ENCODE measurements at regions not wholly inside any gene's neighbourhood (a gene's known extent, or its start where the extent isn't known, plus 50 kb on each side); places are given as distances from the start of the nearest gene placed in this dataset.

DNA sequence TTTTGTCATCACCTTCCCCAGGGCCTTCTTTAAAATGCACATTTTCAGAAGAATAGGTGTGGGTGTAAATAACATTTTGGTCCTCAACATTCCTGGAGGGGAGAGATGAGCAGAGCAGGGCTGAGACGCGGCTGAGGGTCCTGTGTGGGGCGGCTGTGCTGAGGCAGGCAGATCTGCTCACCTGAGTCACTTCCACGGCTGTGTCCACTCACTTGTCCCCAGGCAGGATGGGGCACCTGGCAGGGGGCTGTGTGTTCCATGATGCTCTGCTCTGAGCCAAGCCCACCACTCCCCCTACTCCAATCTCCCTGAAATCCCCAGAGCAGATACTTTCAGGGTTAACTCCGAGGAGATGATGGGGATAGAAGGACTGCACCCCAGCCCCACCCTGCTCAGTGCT, 93.8 kb downstream of the GLRX3 start:
- H3K4me1 ChIP-seq (ENCODE audit: control insufficient read depth, insufficient read depth, low read length, poor library complexity, severe bottlenecking), result no peaks in the 10 kb centered on the region
- DNase-seq, result no peak
- no peaks in the 10 kb centered on the region for H3K36me3 ChIP-seq (ENCODE audit: control insufficient read depth, insufficient read depth, low read length)
- H3K9me3 ChIP-seq (ENCODE audit: control insufficient read depth, low read length), result no peaks in the 10 kb centered on the region
- no peaks in the 10 kb centered on the region for H3K27me3 ChIP-seq (replicated peaks; ENCODE audit: control insufficient read depth, insufficient read depth, low read length, poor library complexity, severe bottlenecking)
- no peak overlapping the region for H3K4me3 ChIP-seq (ENCODE audit: insufficient read depth, low read depth, low read length, poor library complexity, severe bottlenecking)
- H3K27ac ChIP-seq (ENCODE audit: insufficient read depth, low read length, poor library complexity, severe bottlenecking), result no peak overlapping the region

GRCh38 chr10:130230611-130231010, 94.4 kb downstream of the GLRX3 start:
- H3K4me3 ChIP-seq (ENCODE audit: insufficient read depth, low read depth, low read length, poor library complexity, severe bottlenecking), result no peak overlapping the region
- no peak for DNase-seq
- H3K36me3 ChIP-seq (ENCODE audit: control insufficient read depth, insufficient read depth, low read length), result no peaks in the 10 kb centered on the region
- no peak overlapping the region for H3K27ac ChIP-seq (ENCODE audit: insufficient read depth, low read length, poor library complexity, severe bottlenecking)
- H3K4me1 ChIP-seq (ENCODE audit: control insufficient read depth, insufficient read depth, low read length, poor library complexity, severe bottlenecking), result no peaks in the 10 kb centered on the region
- no peaks in the 10 kb centered on the region for H3K9me3 ChIP-seq (ENCODE audit: control insufficient read depth, low read length)
- H3K27me3 ChIP-seq (replicated peaks; ENCODE audit: control insufficient read depth, insufficient read depth, low read length, poor library complexity, severe bottlenecking), result no peaks in the 10 kb centered on the region

DNA sequence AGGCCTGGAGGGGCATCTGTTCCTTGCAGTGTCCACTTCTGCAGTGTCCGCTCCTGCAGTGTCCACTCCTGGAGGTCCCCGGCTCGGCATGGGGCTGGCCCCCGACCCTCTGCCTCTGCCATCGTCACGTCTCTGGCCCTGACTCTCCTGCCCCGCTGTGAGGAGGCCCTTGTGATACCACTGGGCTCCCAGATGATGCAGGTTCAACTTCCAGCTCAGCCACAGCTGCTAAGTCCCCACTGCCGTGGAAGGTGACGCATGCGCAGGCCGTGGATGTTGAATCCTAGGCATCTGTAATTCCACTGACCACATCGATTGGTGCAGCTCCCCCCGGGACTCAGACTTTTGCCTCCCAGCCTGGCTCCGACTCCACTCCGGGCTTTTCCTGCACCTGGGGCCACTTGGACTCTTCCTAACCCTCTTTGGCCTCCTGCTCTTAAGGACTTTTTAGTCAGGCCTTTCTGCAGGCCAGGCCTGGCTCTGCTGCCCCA, 95.1 kb downstream of the GLRX3 start:
- DNase-seq, result no peak
- Histone ChIP-seq H3K27ac (ENCODE audit: insufficient read depth, low read length, poor library complexity, severe bottlenecking) (no peak overlapping the region), H3K4me3 (ENCODE audit: insufficient read depth, low read depth, low read length, poor library complexity, severe bottlenecking) (no peak overlapping the region), H3K36me3 (ENCODE audit: control insufficient read depth, insufficient read depth, low read length) (no peaks in the 10 kb centered on the region), H3K9me3 (ENCODE audit: control insufficient read depth, low read length) (no peaks in the 10 kb centered on the region), H3K4me1 (ENCODE audit: control insufficient read depth, insufficient read depth, low read length, poor library complexity, severe bottlenecking) (no peaks in the 10 kb centered on the region), H3K27me3 (replicated peaks; ENCODE audit: control insufficient read depth, insufficient read depth, low read length, poor library complexity, severe bottlenecking) (no peaks in the 10 kb centered on the region)

GRCh38 chr10:130232166-130233034, 96.2 kb downstream of the GLRX3 start:
- H3K27me3 ChIP-seq (replicated peaks; ENCODE audit: control insufficient read depth, insufficient read depth, low read length, poor library complexity, severe bottlenecking), result no peaks in the 10 kb centered on the region
- no peaks in the 10 kb centered on the region for H3K9me3 ChIP-seq (ENCODE audit: control insufficient read depth, low read length)
- H3K4me3 ChIP-seq (ENCODE audit: insufficient read depth, low read depth, low read length, poor library complexity, severe bottlenecking), result no peak overlapping the region
- no peaks in the 10 kb centered on the region for H3K4me1 ChIP-seq (ENCODE audit: control insufficient read depth, insufficient read depth, low read length, poor library complexity, severe bottlenecking)
- no peak overlapping the region for H3K27ac ChIP-seq (ENCODE audit: insufficient read depth, low read length, poor library complexity, severe bottlenecking)
- H3K36me3 ChIP-seq (ENCODE audit: control insufficient read depth, insufficient read depth, low read length), result no peaks in the 10 kb centered on the region
- no peak for DNase-seq

DNA sequence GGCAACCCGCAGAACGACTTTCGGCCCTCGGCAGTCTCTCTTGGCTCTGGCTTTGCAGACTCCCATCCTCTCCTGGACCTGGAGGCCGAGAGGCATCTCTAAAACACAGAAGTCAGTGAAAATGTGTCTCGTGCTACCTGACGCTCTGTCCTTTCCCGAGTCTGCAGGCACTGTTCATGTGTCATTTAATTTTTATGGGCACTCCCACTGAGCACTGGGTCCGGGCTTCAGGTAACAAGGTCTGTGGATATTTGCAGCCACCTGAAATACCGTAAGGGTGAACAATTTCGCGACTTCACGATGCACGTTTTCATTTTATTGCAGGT, 96.8 kb downstream of the GLRX3 start:
- Histone ChIP-seq H3K27ac (ENCODE audit: insufficient read depth, low read length, poor library complexity, severe bottlenecking) (no peak overlapping the region), H3K9me3 (ENCODE audit: control insufficient read depth, low read length) (no peaks in the 10 kb centered on the region), H3K27me3 (replicated peaks; ENCODE audit: control insufficient read depth, insufficient read depth, low read length, poor library complexity, severe bottlenecking) (no peaks in the 10 kb centered on the region), H3K4me1 (ENCODE audit: control insufficient read depth, insufficient read depth, low read length, poor library complexity, severe bottlenecking) (no peaks in the 10 kb centered on the region), H3K4me3 (ENCODE audit: insufficient read depth, low read depth, low read length, poor library complexity, severe bottlenecking) (no peak overlapping the region), H3K36me3 (ENCODE audit: control insufficient read depth, insufficient read depth, low read length) (no peaks in the 10 kb centered on the region)
- no peak for DNase-seq

DNA sequence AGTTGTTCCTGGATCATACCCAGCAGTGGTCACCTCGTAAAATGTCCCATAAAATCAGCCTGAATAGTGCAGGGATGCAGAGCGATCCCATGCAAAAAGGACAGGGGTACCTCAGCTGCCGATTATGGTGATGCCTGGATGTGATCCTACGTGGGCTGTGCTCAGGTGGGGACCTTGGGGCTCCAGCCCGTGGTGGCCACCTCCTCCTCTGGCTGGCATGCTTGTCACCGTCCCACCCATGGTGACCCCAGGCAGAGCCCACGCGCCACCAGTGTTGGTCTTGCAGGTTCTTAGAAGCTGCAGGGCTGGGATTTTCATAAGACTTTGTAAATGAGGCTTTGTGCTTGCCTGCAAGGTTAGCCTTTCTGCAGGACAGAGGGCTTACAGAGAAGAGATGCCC, 97.2 kb downstream of the GLRX3 start:
- H3K27ac ChIP-seq (ENCODE audit: insufficient read depth, low read length, poor library complexity, severe bottlenecking), result no peak overlapping the region
- no peaks in the 10 kb centered on the region for H3K4me1 ChIP-seq (ENCODE audit: control insufficient read depth, insufficient read depth, low read length, poor library complexity, severe bottlenecking)
- no peaks in the 10 kb centered on the region for H3K9me3 ChIP-seq (ENCODE audit: control insufficient read depth, low read length)
- no peaks in the 10 kb centered on the region for H3K36me3 ChIP-seq (ENCODE audit: control insufficient read depth, insufficient read depth, low read length)
- no peak for DNase-seq
- H3K27me3 ChIP-seq (replicated peaks; ENCODE audit: control insufficient read depth, insufficient read depth, low read length, poor library complexity, severe bottlenecking), result no peaks in the 10 kb centered on the region
- no peak overlapping the region for H3K4me3 ChIP-seq (ENCODE audit: insufficient read depth, low read depth, low read length, poor library complexity, severe bottlenecking)

DNA sequence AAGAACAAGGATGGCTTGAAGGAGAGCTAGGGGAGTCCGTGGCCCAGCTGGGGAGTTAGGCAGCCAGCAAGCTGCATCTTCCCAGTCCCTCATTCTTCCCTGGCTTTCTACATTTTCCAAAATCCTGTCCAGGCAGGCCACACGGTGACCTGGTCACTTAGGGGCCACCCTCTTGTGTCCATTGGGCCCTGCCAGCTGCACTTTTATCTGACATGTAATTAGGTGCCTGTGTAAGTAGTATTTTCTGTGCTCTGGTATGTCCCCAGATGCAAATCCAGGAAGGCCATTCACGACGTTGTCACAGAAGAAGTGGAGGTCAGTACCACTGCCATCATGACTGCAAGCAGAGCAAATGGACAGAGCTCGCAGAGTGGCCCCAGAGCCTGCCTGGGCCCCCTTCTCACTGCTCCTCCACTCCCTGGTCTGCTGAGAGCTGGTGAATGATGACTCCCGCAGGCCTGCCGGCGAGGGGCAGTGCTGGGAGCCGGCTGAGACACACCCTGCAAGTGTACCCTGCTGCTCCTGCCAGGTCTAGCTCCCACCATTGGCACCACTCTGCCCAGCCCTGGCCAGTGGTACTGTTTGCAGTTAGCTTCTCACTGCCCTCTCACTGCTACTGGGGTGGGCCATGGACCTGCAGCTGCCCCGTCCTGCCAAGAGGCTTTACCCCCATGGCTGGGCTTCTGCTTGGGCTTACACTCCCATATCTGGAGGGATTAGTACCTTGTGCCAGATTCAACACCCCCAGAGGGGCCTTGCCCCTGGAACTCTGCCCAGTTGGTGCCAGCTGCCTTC, 98.2 kb downstream of the GLRX3 start:
- no peak for DNase-seq
- no peak overlapping the region for H3K4me3 ChIP-seq (ENCODE audit: insufficient read depth, low read depth, low read length, poor library complexity, severe bottlenecking)
- H3K9me3 ChIP-seq (ENCODE audit: control insufficient read depth, low read length), result no peaks in the 10 kb centered on the region
- H3K36me3 ChIP-seq (ENCODE audit: control insufficient read depth, insufficient read depth, low read length), result no peaks in the 10 kb centered on the region
- H3K27ac ChIP-seq (ENCODE audit: insufficient read depth, low read length, poor library complexity, severe bottlenecking), result no peak overlapping the region
- H3K4me1 ChIP-seq (ENCODE audit: control insufficient read depth, insufficient read depth, low read length, poor library complexity, severe bottlenecking), result no peaks in the 10 kb centered on the region
- no peaks in the 10 kb centered on the region for H3K27me3 ChIP-seq (replicated peaks; ENCODE audit: control insufficient read depth, insufficient read depth, low read length, poor library complexity, severe bottlenecking)

DNA sequence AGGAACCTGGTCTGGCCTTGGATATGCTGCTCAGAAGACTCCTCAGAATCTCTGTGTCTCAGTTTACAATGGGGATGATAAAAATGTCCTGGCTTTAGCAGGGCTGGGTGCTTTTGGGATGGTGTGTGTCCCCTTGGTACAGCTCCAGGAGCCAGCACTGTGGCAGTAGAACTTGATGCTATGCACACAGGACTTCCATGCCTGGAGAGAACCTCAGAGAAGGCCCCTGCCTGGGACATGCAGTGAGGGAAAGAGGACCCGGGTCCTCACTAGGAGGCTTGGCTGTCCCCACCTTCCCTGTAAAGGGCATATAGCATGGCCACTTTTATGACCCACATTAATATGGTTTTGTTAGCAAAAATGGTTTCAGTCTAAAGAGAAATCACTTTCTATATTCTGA, 100.5 kb downstream of the GLRX3 start:
- Histone ChIP-seq H3K27ac (ENCODE audit: insufficient read depth, low read length, poor library complexity, severe bottlenecking) (no peak overlapping the region), H3K27me3 (replicated peaks; ENCODE audit: control insufficient read depth, insufficient read depth, low read length, poor library complexity, severe bottlenecking) (no peaks in the 10 kb centered on the region), H3K9me3 (ENCODE audit: control insufficient read depth, low read length) (no peaks in the 10 kb centered on the region), H3K36me3 (ENCODE audit: control insufficient read depth, insufficient read depth, low read length) (no peaks in the 10 kb centered on the region), H3K4me3 (ENCODE audit: insufficient read depth, low read depth, low read length, poor library complexity, severe bottlenecking) (no peak overlapping the region), H3K4me1 (ENCODE audit: control insufficient read depth, insufficient read depth, low read length, poor library complexity, severe bottlenecking) (no peaks in the 10 kb centered on the region)
- no peak for DNase-seq

DNA sequence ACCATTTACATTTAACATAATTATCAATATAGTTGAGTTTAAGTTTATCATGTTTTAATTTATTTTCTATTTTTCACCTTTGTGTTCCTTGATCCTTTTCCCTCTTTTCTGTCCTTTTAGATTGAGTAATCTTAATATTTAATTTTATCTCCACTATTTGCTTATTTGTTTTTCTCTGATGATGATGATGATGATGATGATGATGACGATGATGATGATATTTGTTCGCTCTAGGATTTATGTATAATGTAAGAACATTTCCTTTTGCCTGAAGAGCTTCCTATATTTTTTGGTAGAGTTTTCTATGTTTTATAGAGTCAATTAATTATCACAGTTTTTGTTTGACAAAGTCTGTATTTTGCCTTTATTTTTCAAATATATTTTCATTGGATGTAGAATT, 104.2 kb downstream of the GLRX3 start:
- H3K4me3 ChIP-seq (ENCODE audit: insufficient read depth, low read depth, low read length, poor library complexity, severe bottlenecking), result no peak overlapping the region
- H3K27me3 ChIP-seq (replicated peaks; ENCODE audit: control insufficient read depth, insufficient read depth, low read length, poor library complexity, severe bottlenecking), result no peaks in the 10 kb centered on the region
- no peaks in the 10 kb centered on the region for H3K4me1 ChIP-seq (ENCODE audit: control insufficient read depth, insufficient read depth, low read length, poor library complexity, severe bottlenecking)
- no peaks in the 10 kb centered on the region for H3K36me3 ChIP-seq (ENCODE audit: control insufficient read depth, insufficient read depth, low read length)
- DNase-seq, result no peak
- H3K27ac ChIP-seq (ENCODE audit: insufficient read depth, low read length, poor library complexity, severe bottlenecking), result no peak overlapping the region
- H3K9me3 ChIP-seq (ENCODE audit: control insufficient read depth, low read length), result no peaks in the 10 kb centered on the region

GRCh38 chr10:130242513-130242912, 106.3 kb downstream of the GLRX3 start:
- Histone ChIP-seq H3K36me3 (ENCODE audit: control insufficient read depth, insufficient read depth, low read length) (no peaks in the 10 kb centered on the region), H3K27me3 (replicated peaks; ENCODE audit: control insufficient read depth, insufficient read depth, low read length, poor library complexity, severe bottlenecking) (no peaks in the 10 kb centered on the region), H3K27ac (ENCODE audit: insufficient read depth, low read length, poor library complexity, severe bottlenecking) (no peak overlapping the region), H3K4me3 (ENCODE audit: insufficient read depth, low read depth, low read length, poor library complexity, severe bottlenecking) (no peak overlapping the region), H3K4me1 (ENCODE audit: control insufficient read depth, insufficient read depth, low read length, poor library complexity, severe bottlenecking) (no peaks in the 10 kb centered on the region), H3K9me3 (ENCODE audit: control insufficient read depth, low read length) (no peaks in the 10 kb centered on the region)
- DNase-seq, result no peak

Data from effector memory CD4-positive, alpha-beta T cell (primary cell).